Thymus (tissue), 11 donors: ENCODE measurements at regions not wholly inside any gene's neighbourhood (a gene's known extent, or its start where the extent isn't known, plus 50 kb on each side); places are given as distances from the start of the nearest gene placed in this dataset.

Source experiments
- DNase-seq, 9 donors: peaks; one replicate each; pipeline ENCODE4 v3.0.0-alpha.2; 2013; ENCODE audit warnings: low spot score in 9 of 9, low read depth in 6 of 9, missing footprints in 1 of 9
- H3K27ac ChIP-seq, 2 donors: one replicate each; pipeline ENCODE4 v1.5.1; 2013; ENCODE audit warnings: control low read depth in 1 of 2, low read depth in 1 of 2, low read length in 1 of 2, mild to moderate bottlenecking in 1 of 2, moderate library complexity in 1 of 2
- H3K27me3 ChIP-seq, 2 donors: one replicate each; pipeline ENCODE4 v1.5.1; 2013; ENCODE audit warnings: low read length in 1 of 2; ENCODE audit not compliant: control insufficient read depth in 2 of 2, insufficient read depth in 1 of 2
- H3K36me3 ChIP-seq, 2 donors: one replicate each; pipeline ENCODE4 v1.5.1; 2013; ENCODE audit warnings: low read length in 1 of 2, mild to moderate bottlenecking in 1 of 2, moderate library complexity in 1 of 2; ENCODE audit not compliant: control insufficient read depth in 2 of 2, insufficient read depth in 2 of 2
- H3K4me1 ChIP-seq, 2 donors: one replicate each; pipeline ENCODE4 v1.5.1; 2013; ENCODE audit warnings: low read length in 2 of 2; ENCODE audit not compliant: control insufficient read depth in 2 of 2, insufficient read depth in 2 of 2
- H3K4me3 ChIP-seq, 2 donors: one replicate each; pipeline ENCODE4 v1.5.1; 2013; ENCODE audit warnings: low read length in 2 of 2, control low read depth in 1 of 2, mild to moderate bottlenecking in 1 of 2
- H3K9me3 ChIP-seq, 2 donors: one replicate each; pipeline ENCODE4 v1.5.1; 2013; ENCODE audit warnings: low read length in 1 of 2, mild to moderate bottlenecking in 1 of 2; ENCODE audit not compliant: control insufficient read depth in 2 of 2, insufficient read depth in 1 of 2
- WGBS: extraction: QIAGEN DNeasy Blood & Tissue Kit; methylation state at CpG from one replicate; pipeline ENCODE4 v1.1.7; 2013; 5-methylcytosine and 5-hydroxymethylcytosine counted together
- donor health status: healthy.

- DNase-seq = no peak
- 91% methylated on average over 9 of the region's 9 CpGs for WGBS
- H3K4me3 ChIP-seq = no peak overlapping the region
- H3K27ac ChIP-seq = no peak overlapping the region
- no peaks in the 10 kb centered on the region for H3K36me3 ChIP-seq
- H3K27me3 ChIP-seq = no peaks in the 10 kb centered on the region
- no peaks in the 10 kb centered on the region for H3K9me3 ChIP-seq
- H3K4me1 ChIP-seq = no peaks in the 10 kb centered on the region
Observed at GRCh38 chr18:67145586-67146292, 370.8 kb downstream of the DSEL start.

GRCh38 chr18:67144329-67144728 lies 372.2 kb downstream of the DSEL start:
- 97% methylated on average over 4 of the region's 4 CpGs for WGBS
- Histone ChIP-seq H3K9me3 (no peaks in the 10 kb centered on the region), H3K4me3 (no peak overlapping the region), H3K36me3 (no peaks in the 10 kb centered on the region), H3K27ac (no peak overlapping the region), H3K4me1 (no peaks in the 10 kb centered on the region), H3K27me3 (no peaks in the 10 kb centered on the region)
- DNase-seq = no peak

DNA sequence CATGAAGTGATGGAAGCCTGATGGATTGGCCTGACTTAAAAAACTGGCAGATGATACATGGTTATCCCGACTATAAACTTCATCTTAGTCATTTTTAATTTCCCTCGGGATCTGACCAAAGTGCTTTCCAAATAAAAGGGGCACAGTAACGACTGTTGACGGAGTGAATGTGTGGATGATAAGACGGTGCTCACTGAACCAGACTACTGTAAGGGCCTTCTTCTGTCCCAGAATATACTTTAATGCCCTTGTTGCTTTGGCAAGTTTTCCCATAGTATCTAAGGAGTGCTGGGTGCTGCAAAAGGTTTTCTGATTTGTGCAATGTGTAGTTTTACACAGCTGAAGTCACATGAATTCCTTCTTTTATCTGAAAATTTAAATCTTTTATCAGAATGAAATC lies 373.5 kb downstream of the DSEL start:
- H3K27me3 ChIP-seq = no peaks in the 10 kb centered on the region
- H3K4me3 ChIP-seq = no peak overlapping the region
- whole genome bisulfite sequencing = 94% methylated on average over 5 of the region's 5 CpGs
- H3K4me1 ChIP-seq = no peaks in the 10 kb centered on the region
- H3K27ac ChIP-seq = no peak overlapping the region
- no peak for DNase-seq
- no peaks in the 10 kb centered on the region for H3K36me3 ChIP-seq
- no peaks in the 10 kb centered on the region for H3K9me3 ChIP-seq

DNA sequence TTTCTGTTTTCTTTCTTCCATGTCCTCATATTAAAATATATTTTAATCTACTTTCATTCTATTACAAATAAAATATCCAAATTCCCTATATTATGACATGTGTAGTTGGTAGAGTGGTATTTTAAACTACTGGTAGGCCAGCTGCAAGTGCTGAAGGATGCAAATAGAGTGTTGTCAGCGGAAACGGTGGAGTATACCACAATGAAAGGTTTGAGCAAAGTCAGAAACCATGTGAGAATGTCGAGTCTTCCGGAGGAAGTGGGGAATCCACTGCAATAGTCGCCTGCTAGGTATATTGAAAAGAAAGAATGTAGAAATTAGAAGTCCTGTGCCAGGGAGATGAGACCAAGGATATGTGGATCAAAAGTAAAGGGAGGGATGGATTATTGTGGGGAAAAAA lies 373.9 kb downstream of the DSEL start:
- WGBS = 91% methylated on average over 5 of the region's 5 CpGs
- H3K27ac ChIP-seq = no peak overlapping the region

DNA sequence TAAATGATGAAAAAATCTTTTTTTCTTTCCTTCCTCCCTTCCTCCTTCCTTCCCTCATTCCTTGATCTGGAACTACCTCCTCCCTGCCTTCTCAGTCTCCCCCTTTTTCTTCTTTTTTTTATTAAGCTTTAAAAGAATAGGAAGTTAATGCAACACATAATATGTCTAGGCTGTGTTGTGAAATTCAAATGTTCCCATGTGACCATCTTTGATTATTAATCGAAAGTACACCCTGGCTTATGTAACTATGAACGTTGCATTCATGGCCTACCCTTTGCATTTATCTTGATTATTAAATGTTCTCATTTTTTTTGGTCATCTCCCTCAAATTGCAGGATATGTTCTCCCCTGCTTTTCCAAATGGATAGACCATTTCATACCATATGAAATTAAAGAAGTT lies 376.0 kb downstream of the DSEL start:
- H3K4me1 ChIP-seq = no peaks in the 10 kb centered on the region
- no peaks in the 10 kb centered on the region for H3K36me3 ChIP-seq
- no peaks in the 10 kb centered on the region for H3K27me3 ChIP-seq
- 91% methylated on average over 2 of the region's 2 CpGs for WGBS
- H3K4me3 ChIP-seq = no peak overlapping the region
- no peak overlapping the region for H3K27ac ChIP-seq
- DNase-seq = no peak
- no peaks in the 10 kb centered on the region for H3K9me3 ChIP-seq

More for the DNA sequence above, 373.9 kb downstream of the DSEL start:
- H3K9me3 ChIP-seq = no peaks in the 10 kb centered on the region
- no peaks in the 10 kb centered on the region for H3K4me1 ChIP-seq
- no peak overlapping the region for H3K4me3 ChIP-seq
- no peaks in the 10 kb centered on the region for H3K27me3 ChIP-seq
- no peak for DNase-seq
- no peaks in the 10 kb centered on the region for H3K36me3 ChIP-seq

GRCh38 chr18:67139899-67140298 lies 376.6 kb downstream of the DSEL start:
- Histone ChIP-seq H3K4me3 (no peak overlapping the region), H3K36me3 (no peaks in the 10 kb centered on the region), H3K27me3 (no peaks in the 10 kb centered on the region), H3K4me1 (no peaks in the 10 kb centered on the region), H3K27ac (no peak overlapping the region), H3K9me3 (no peaks in the 10 kb centered on the region)
- DNase-seq = no peak
- 89% methylated on average over 1 of the region's 1 CpG for WGBS

DNA sequence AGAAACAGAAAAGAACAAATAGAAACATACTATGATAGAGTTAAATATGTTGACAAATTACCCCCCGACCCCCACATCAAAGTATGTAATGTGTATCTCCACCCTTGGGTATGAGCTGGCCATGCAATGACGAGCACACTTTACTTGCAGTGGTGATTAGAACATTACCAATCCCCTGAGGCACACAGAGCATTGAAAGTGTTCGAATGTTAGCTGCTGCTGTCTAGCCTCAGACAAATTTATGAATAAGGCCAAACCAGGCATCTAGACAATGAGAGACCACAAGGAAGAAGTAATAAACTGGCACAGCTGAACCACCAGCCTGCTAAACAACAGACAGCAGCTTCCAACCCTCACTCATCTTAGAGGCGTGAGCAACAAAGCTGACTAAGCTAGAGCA lies 380.5 kb downstream of the DSEL start:
- Histone ChIP-seq H3K9me3 (no peaks in the 10 kb centered on the region), H3K4me1 (no peaks in the 10 kb centered on the region), H3K4me3 (no peak overlapping the region), H3K27ac (no peak overlapping the region), H3K36me3 (no peaks in the 10 kb centered on the region), H3K27me3 (no peaks in the 10 kb centered on the region)
- WGBS = 82% methylated on average over 4 of the region's 4 CpGs
- DNase-seq = no peak

DNA sequence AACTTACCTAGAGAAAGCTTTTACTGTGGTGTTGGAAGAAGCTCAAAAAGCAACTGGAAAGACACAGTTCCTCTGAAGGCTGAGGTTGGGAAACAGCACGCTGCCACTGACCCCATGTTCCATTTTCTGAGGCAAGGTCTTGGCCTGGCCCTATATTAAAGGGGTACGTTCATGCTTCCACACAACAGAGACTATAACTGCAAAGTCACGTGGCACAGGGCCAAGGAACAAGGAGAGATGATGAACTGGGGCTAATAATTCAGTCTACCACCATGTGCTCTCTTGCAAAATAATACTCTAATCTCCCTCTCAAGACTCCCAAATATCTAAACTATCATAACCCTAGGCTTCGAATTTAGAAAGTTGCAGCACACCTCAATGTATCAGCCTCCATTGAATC lies 381.6 kb downstream of the DSEL start:
- Histone ChIP-seq H3K4me3 (no peak overlapping the region), H3K4me1 (no peaks in the 10 kb centered on the region), H3K36me3 (no peaks in the 10 kb centered on the region), H3K27ac (no peak overlapping the region), H3K27me3 (no peaks in the 10 kb centered on the region), H3K9me3 (no peaks in the 10 kb centered on the region)
- 83% methylated on average over 4 of the region's 4 CpGs for WGBS
- DNase-seq = no peak

GRCh38 chr18:67133669-67134068 lies 382.9 kb downstream of the DSEL start:
- 84% methylated on average over 3 of the region's 3 CpGs for WGBS
- H3K27me3 ChIP-seq = no peaks in the 10 kb centered on the region
- no peak for DNase-seq
- no peak overlapping the region for H3K4me3 ChIP-seq
- H3K27ac ChIP-seq = no peak overlapping the region
- no peaks in the 10 kb centered on the region for H3K36me3 ChIP-seq
- H3K4me1 ChIP-seq = no peaks in the 10 kb centered on the region
- H3K9me3 ChIP-seq = no peaks in the 10 kb centered on the region
